Heart left ventricle (tissue), 16 donors: ENCODE measurements at regions not wholly inside any gene's neighbourhood (a gene's known extent, or its start where the extent isn't known, plus 50 kb on each side); places are given as distances from the start of the nearest gene placed in this dataset.

Experiments used
- ATAC-seq, 4 donors: fragments of 200-7000 bp; cut with Tn5 transposase; one replicate each; pipeline ENCODE4 v1.9.1; 2020 to 2022; ENCODE audit warnings: moderate library complexity in 4 of 4, mild to moderate bottlenecking in 3 of 4, moderate number of reproducible peaks in 1 of 4
- DNase-seq, 5 donors: peaks; one replicate each; pipeline ENCODE4 v3.0.0-alpha.2; 2020
- H3K27ac ChIP-seq, 12 donors: fragments of 200-600 bp; sonication (generic) in 4 of 12; one replicate each; pipeline versions ENCODE4 v1.5.0 to v1.8.0; 2016 to 2022; ENCODE audit warnings: mild to moderate bottlenecking in 2 of 12
- H3K27me3 ChIP-seq, 9 donors: fragments of 200-600 bp; sonication (generic) in 2 of 9; one replicate each; pipeline versions ENCODE4 v1.5.1 to v1.8.0; 2016 to 2022; ENCODE audit warnings: mild to moderate bottlenecking in 3 of 9
- H3K36me3 ChIP-seq, 9 donors: fragments of 200-600 bp; sonication (generic) in 2 of 9; one replicate each; pipeline versions ENCODE4 v1.5.0 to v1.8.0; 2018 to 2022; ENCODE audit warnings: mild to moderate bottlenecking in 2 of 9
- H3K4me1 ChIP-seq, 12 donors: fragments of 200-600 bp; sonication (generic) in 4 of 12; one replicate each; pipeline versions ENCODE4 v1.5.0 to v1.8.0; 2016 to 2022; ENCODE audit warnings: mild to moderate bottlenecking in 3 of 12
- H3K4me3 ChIP-seq, 12 donors: fragments of 200-600 bp; sonication (generic) in 4 of 12; one replicate each; pipeline versions ENCODE4 v1.5.0 to v1.8.0; 2017 to 2022; ENCODE audit warnings: mild to moderate bottlenecking in 9 of 12, moderate library complexity in 4 of 12
- H3K9me3 ChIP-seq, 12 donors: fragments of 200-600 bp; sonication (generic) in 4 of 12; one replicate each; pipeline versions ENCODE4 v1.5.0 to v1.8.0; 2016 to 2022; ENCODE audit warnings: mild to moderate bottlenecking in 1 of 12
- CTCF ChIP-seq, 12 donors: fragments of 200-600 bp; sonication (generic) in 4 of 12; IDR thresholded peaks; one replicate each; pipeline versions ENCODE4 v1.5.0 to v1.8.0; 2018 to 2022; ENCODE audit warnings: antibody characterized with exemption in 12 of 12, mild to moderate bottlenecking in 5 of 12
- POLR2A ChIP-seq, 2 donors: fragments of 450-650 bp; IDR thresholded peaks; one replicate each; pipeline ENCODE4 v1.6.1; 2017; ENCODE audit warnings: antibody characterized with exemption in 2 of 2, mild to moderate bottlenecking in 2 of 2, moderate library complexity in 2 of 2
- WGBS, 4 donors: extraction: QIAGEN DNeasy Blood & Tissue Kit in 2 of 4; methylation state at CpG; one replicate each; pipeline versions ENCODE4 v1.1.5 to v1.1.7; 2013 to 2018; 5-methylcytosine and 5-hydroxymethylcytosine counted together
- intact Hi-C, 10 donors: fragments of 100-400 bp; cut with DNase I; formaldehyde crosslinking; loops; one replicate each; pipeline versions ENCODE4 v1.11.1 to v1.14.2; 2022
- donor health status: ischemic (EF 13 %, LVEDD 7.1; RV severe dilation, severe dysfunction).
- donor health status: healthy with polysubstance abuse.
- donor health status: DM: no; HTN: yes; CAD: no.
- donor health status: DM: no; HTN: no; CAD: no.
- donor health status: ischemic (EF 25% LVEDD 6.9; RV normal size, moderate dysfunction).
- donor health status: ischemic (EF 25% LVEDD 5.7; RV mildly dilated, moderate dysfunction).
- donor health status: healthy.
- donor health status: DM: yes; HTN: yes; CAD: no.
- donor health status: ischemic (EF 35%, LVEDD 5.7; RV mildly dilated, moderate dysfunction).
- donor health status: nonischemic (EF 11% LVEDD 7.7; RV severe dilation, severe dysfunction).
- donor health status: DM: yes; HTN: yes; CAD: no.
- donor health status: PGD.
- donor health status: ischemic (EF 29% LVEDD 5.4; RV normal size, mild dysfunction).
- donor health status: nonischemic (EF 23%, LVEDD 6.1; RV moderate dilation, normal function).

DNA sequence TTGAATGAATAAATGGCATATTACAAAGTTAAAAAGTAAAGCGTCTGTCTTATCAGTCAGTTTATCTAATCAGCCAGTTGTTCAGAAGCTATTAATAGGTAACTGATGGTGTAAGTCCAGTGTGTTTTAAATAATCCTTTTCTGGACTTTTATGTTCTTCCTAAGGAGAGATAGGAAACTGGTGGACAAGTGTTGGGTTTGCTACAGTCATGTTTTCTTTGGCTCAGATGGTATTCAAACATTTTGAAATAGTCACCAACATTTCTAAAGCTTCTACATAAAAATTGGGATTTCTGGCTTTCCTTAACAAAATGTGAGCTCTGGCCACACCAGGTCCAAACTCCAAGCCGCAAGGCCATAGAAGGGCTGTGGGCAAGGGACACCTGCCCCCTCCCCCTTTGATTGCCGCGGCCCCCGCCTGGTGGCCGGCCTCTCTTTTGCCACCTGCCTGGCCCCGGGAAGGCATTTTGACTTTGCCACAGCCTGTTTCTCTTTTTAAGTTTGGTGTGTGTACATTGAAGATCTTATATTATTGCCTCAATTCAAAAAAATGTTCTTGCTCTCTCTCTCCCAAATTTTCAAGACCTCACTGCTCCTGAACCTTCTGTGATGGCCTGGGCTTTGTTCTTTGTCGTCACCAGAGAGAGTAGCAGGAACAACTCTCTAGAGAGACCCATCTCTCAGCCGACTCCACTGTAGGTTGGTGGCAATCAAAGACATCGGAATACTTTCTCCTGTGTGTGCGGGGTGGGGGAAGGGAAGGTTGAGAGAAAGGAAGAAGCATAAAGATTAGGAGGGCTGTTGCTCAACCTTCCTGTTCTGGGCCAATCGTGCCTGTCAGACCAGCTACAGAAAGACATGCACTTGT lies 84.0 kb upstream of the ZNF217 start:
- peak in 4 of 5 donors; percentile 40 to 49 (median 43) for DNase-seq
- H3K4me3 ChIP-seq: peak overlapping the region in 1 of 12 donors; percentile 25
- H3K4me1 ChIP-seq: peaks cover 0 to 39% (median 26%) of the 10 kb centered on the region in 12 donors
- H3K9me3 ChIP-seq: no peaks in the 10 kb centered on the region
- intact Hi-C loops: no loop called here
- WGBS, 4 donors: 47 to 56% (median 54%) methylated on average over 12 of the region's 12 CpGs
- no peaks in the 10 kb centered on the region for H3K36me3 ChIP-seq
- TF ChIP-seq CTCF (IDR thresholded peaks at IDR 0.05) (no peak), POLR2A (IDR thresholded peaks at IDR 0.05) (no peak)
- peak in 3 of 4 donors; percentile 73 to 85 (median 74) for ATAC-seq
- H3K27ac ChIP-seq: peak overlapping the region in 11 of 12 donors; percentile 6 to 77 (median 50)
- H3K27me3 ChIP-seq: no peaks in the 10 kb centered on the region

DNA sequence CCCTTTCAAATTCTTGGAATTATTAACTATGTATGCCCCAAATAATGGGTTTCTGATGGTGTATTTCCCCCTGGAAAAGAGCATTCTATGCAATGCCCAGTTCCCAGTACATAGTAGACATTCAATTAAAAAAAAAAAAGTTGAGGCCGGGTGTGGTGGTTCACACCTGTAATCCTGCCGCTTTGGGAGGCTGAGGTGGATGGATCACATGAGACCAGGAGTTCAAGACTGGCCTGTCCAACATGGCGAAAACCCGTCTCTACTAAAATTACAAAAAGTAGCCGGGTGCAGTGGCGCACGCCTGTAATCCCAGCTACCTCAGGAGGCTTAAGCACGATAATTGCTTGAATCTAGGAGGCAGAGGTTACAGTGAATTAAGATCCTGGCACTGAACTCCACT lies 83.3 kb upstream of the ZNF217 start:
- TF ChIP-seq POLR2A (IDR thresholded peaks at IDR 0.05): no peak
- DNase-seq: no peak
- WGBS, 4 donors: 89 to 96% (median 90%) methylated on average over 8 of the region's 8 CpGs
- no peaks in the 10 kb centered on the region for H3K9me3 ChIP-seq
- H3K36me3 ChIP-seq: no peaks in the 10 kb centered on the region
- peak overlapping the region in 4 of 12 donors; percentile 39 to 77 (median 53) for H3K27ac ChIP-seq
- intact Hi-C loops: loop anchor here in 1 of 10 donors (1.0 kb wide), 1 partner anchor 9 kb away; no protein-coding TSS in a partner anchor
- H3K4me3 ChIP-seq: no peak overlapping the region
- H3K4me1 ChIP-seq: peaks cover 0 to 39% (median 26%) of the 10 kb centered on the region in 12 donors
- H3K27me3 ChIP-seq: no peaks in the 10 kb centered on the region
- peak in 1 of 4 donors; percentile 33 for ATAC-seq

GRCh38 chr20:53676519-53676822 lies 82.8 kb upstream of the ZNF217 start:
- WGBS, 4 donors: 71 to 82% (median 76%) methylated on average over 2 of the region's 2 CpGs
- Histone ChIP-seq H3K27me3 (no peaks in the 10 kb centered on the region), H3K9me3 (no peaks in the 10 kb centered on the region), H3K4me3 (no peak overlapping the region), H3K27ac (no peak overlapping the region), H3K36me3 (no peaks in the 10 kb centered on the region), H3K4me1 (peaks cover 0 to 39% (median 26%) of the 10 kb centered on the region in 12 donors)
- TF ChIP-seq CTCF (IDR thresholded peaks at IDR 0.05): no peak
- no peak for TF ChIP-seq POLR2A (IDR thresholded peaks at IDR 0.05)
- intact Hi-C loops: loop anchor here in 1 of 10 donors (1.0 kb wide), 1 partner anchor 8 kb away; no protein-coding TSS in a partner anchor
- ATAC-seq (no peak), DNase-seq (no peak)

GRCh38 chr20:53672484-53673129 lies 79.0 kb upstream of the ZNF217 start:
- Histone ChIP-seq H3K4me1 (peaks cover 0 to 8% (median 2%) of the 10 kb centered on the region in 12 donors), H3K4me3 (no peak overlapping the region), H3K27me3 (no peaks in the 10 kb centered on the region), H3K36me3 (no peaks in the 10 kb centered on the region), H3K27ac (no peak overlapping the region), H3K9me3 (no peaks in the 10 kb centered on the region)
- DNase-seq (no peak), ATAC-seq (no peak)
- TF ChIP-seq CTCF (IDR thresholded peaks at IDR 0.05) (no peak), POLR2A (IDR thresholded peaks at IDR 0.05) (no peak)
- intact Hi-C loops: no loop called here
- 91 to 94% (median 92%) methylated on average over 10 of the region's 10 CpGs for WGBS, 4 donors
